Heart left ventricle (tissue), 16 donors: ENCODE measurements at regions not wholly inside any gene's neighbourhood (a gene's known extent, or its start where the extent isn't known, plus 50 kb on each side); places are given as distances from the start of the nearest gene placed in this dataset.

Experiments used
- ATAC-seq, 4 donors: fragments of 200-7000 bp; cut with Tn5 transposase; one replicate each; pipeline ENCODE4 v1.9.1; 2020 to 2022; ENCODE audit warnings: moderate library complexity in 4 of 4, mild to moderate bottlenecking in 3 of 4, moderate number of reproducible peaks in 1 of 4
- DNase-seq, 5 donors: peaks; one replicate each; pipeline ENCODE4 v3.0.0-alpha.2; 2020
- H3K27ac ChIP-seq, 12 donors: fragments of 200-600 bp; sonication (generic) in 4 of 12; one replicate each; pipeline versions ENCODE4 v1.5.0 to v1.8.0; 2016 to 2022; ENCODE audit warnings: mild to moderate bottlenecking in 2 of 12
- H3K27me3 ChIP-seq, 9 donors: fragments of 200-600 bp; sonication (generic) in 2 of 9; one replicate each; pipeline versions ENCODE4 v1.5.1 to v1.8.0; 2016 to 2022; ENCODE audit warnings: mild to moderate bottlenecking in 3 of 9
- H3K36me3 ChIP-seq, 9 donors: fragments of 200-600 bp; sonication (generic) in 2 of 9; one replicate each; pipeline versions ENCODE4 v1.5.0 to v1.8.0; 2018 to 2022; ENCODE audit warnings: mild to moderate bottlenecking in 2 of 9
- H3K4me1 ChIP-seq, 12 donors: fragments of 200-600 bp; sonication (generic) in 4 of 12; one replicate each; pipeline versions ENCODE4 v1.5.0 to v1.8.0; 2016 to 2022; ENCODE audit warnings: mild to moderate bottlenecking in 3 of 12
- H3K4me3 ChIP-seq, 12 donors: fragments of 200-600 bp; sonication (generic) in 4 of 12; one replicate each; pipeline versions ENCODE4 v1.5.0 to v1.8.0; 2017 to 2022; ENCODE audit warnings: mild to moderate bottlenecking in 9 of 12, moderate library complexity in 4 of 12
- H3K9me3 ChIP-seq, 12 donors: fragments of 200-600 bp; sonication (generic) in 4 of 12; one replicate each; pipeline versions ENCODE4 v1.5.0 to v1.8.0; 2016 to 2022; ENCODE audit warnings: mild to moderate bottlenecking in 1 of 12
- CTCF ChIP-seq, 12 donors: fragments of 200-600 bp; sonication (generic) in 4 of 12; IDR thresholded peaks; one replicate each; pipeline versions ENCODE4 v1.5.0 to v1.8.0; 2018 to 2022; ENCODE audit warnings: antibody characterized with exemption in 12 of 12, mild to moderate bottlenecking in 5 of 12
- POLR2A ChIP-seq, 2 donors: fragments of 450-650 bp; IDR thresholded peaks; one replicate each; pipeline ENCODE4 v1.6.1; 2017; ENCODE audit warnings: antibody characterized with exemption in 2 of 2, mild to moderate bottlenecking in 2 of 2, moderate library complexity in 2 of 2
- WGBS, 4 donors: extraction: QIAGEN DNeasy Blood & Tissue Kit in 2 of 4; methylation state at CpG; one replicate each; pipeline versions ENCODE4 v1.1.5 to v1.1.7; 2013 to 2018; 5-methylcytosine and 5-hydroxymethylcytosine counted together
- intact Hi-C, 10 donors: fragments of 100-400 bp; cut with DNase I; formaldehyde crosslinking; loops; one replicate each; pipeline versions ENCODE4 v1.11.1 to v1.14.2; 2022
- donor health status: ischemic (EF 13 %, LVEDD 7.1; RV severe dilation, severe dysfunction).
- donor health status: healthy with polysubstance abuse.
- donor health status: DM: no; HTN: yes; CAD: no.
- donor health status: DM: no; HTN: no; CAD: no.
- donor health status: ischemic (EF 25% LVEDD 6.9; RV normal size, moderate dysfunction).
- donor health status: ischemic (EF 25% LVEDD 5.7; RV mildly dilated, moderate dysfunction).
- donor health status: healthy.
- donor health status: DM: yes; HTN: yes; CAD: no.
- donor health status: ischemic (EF 35%, LVEDD 5.7; RV mildly dilated, moderate dysfunction).
- donor health status: nonischemic (EF 11% LVEDD 7.7; RV severe dilation, severe dysfunction).
- donor health status: DM: yes; HTN: yes; CAD: no.
- donor health status: PGD.
- donor health status: ischemic (EF 29% LVEDD 5.4; RV normal size, mild dysfunction).
- donor health status: nonischemic (EF 23%, LVEDD 6.1; RV moderate dilation, normal function).

- 48 to 63% (median 58%) methylated on average over 2 of the region's 2 CpGs for WGBS, 4 donors
- Histone ChIP-seq H3K4me3 (no peak overlapping the region), H3K4me1 (peaks cover 0 to 22% (median 0%) of the 10 kb centered on the region in 12 donors), H3K27me3 (no peaks in the 10 kb centered on the region), H3K36me3 (no peaks in the 10 kb centered on the region), H3K27ac (no peak overlapping the region), H3K9me3 (no peaks in the 10 kb centered on the region)
- no peak for DNase-seq
- TF ChIP-seq POLR2A (IDR thresholded peaks at IDR 0.05) (no peak), CTCF (IDR thresholded peaks at IDR 0.05) (no peak)
- intact Hi-C loops = no loop called here
- ATAC-seq = no peak
Observed at GRCh38 chr3:182240474-182240873, 528.7 kb downstream of the SOX2 start.

GRCh38 chr3:182241196-182241765, 529.6 kb downstream of the SOX2 start:
- Histone ChIP-seq H3K27me3 (no peaks in the 10 kb centered on the region), H3K4me1 (peaks cover 0 to 22% (median 0%) of the 10 kb centered on the region in 12 donors), H3K4me3 (no peak overlapping the region), H3K36me3 (no peaks in the 10 kb centered on the region), H3K9me3 (no peaks in the 10 kb centered on the region), H3K27ac (peak overlapping the region; percentile 12 to 80 (median 68))
- intact Hi-C loops = no loop called here
- ATAC-seq (peak in 2 of 4 donors; percentile 12 to 14), DNase-seq (no peak)
- TF ChIP-seq CTCF (IDR thresholded peaks at IDR 0.05) = no peak
- no peak for TF ChIP-seq POLR2A (IDR thresholded peaks at IDR 0.05)
- WGBS, 4 donors = 77 to 80% (median 78%) methylated on average over 8 of the region's 8 CpGs

GRCh38 chr3:182241766-182242488, 530.2 kb downstream of the SOX2 start:
- Histone ChIP-seq H3K27ac (peak overlapping the region; percentile 12 to 80 (median 68)), H3K9me3 (no peaks in the 10 kb centered on the region), H3K4me3 (no peak overlapping the region), H3K36me3 (no peaks in the 10 kb centered on the region), H3K27me3 (no peaks in the 10 kb centered on the region), H3K4me1 (peaks cover 0 to 22% (median 0%) of the 10 kb centered on the region in 12 donors)
- DNase-seq (peak; percentile 24 to 69 (median 58)), ATAC-seq (peak; percentile 89 to 97 (median 92))
- intact Hi-C loops = no loop called here
- 49 to 60% (median 57%) methylated on average over 15 of the region's 15 CpGs for WGBS, 4 donors
- TF ChIP-seq POLR2A (IDR thresholded peaks at IDR 0.05) (no peak), CTCF (IDR thresholded peaks at IDR 0.05) (no peak)

GRCh38 chr3:182242489-182242942, 530.8 kb downstream of the SOX2 start:
- no peaks in the 10 kb centered on the region for H3K27me3 ChIP-seq
- H3K36me3 ChIP-seq = no peaks in the 10 kb centered on the region
- H3K27ac ChIP-seq = peak overlapping the region in 8 of 12 donors; percentile 29 to 79 (median 68)
- intact Hi-C loops = no loop called here
- no peak for DNase-seq
- H3K4me3 ChIP-seq = no peak overlapping the region
- no peak for ATAC-seq
- H3K4me1 ChIP-seq = peaks cover 0 to 22% (median 0%) of the 10 kb centered on the region in 12 donors
- TF ChIP-seq POLR2A (IDR thresholded peaks at IDR 0.05) (no peak), CTCF (IDR thresholded peaks at IDR 0.05) (no peak)
- no peaks in the 10 kb centered on the region for H3K9me3 ChIP-seq
